Type B pancreatic cell (in vitro differentiated cells): ENCODE measurements at regions not wholly inside any gene's neighbourhood (a gene's known extent, or its start where the extent isn't known, plus 50 kb on each side); places are given as distances from the start of the nearest gene placed in this dataset.

Source experiments
- DNase-seq: peaks from one replicate; pipeline ENCODE4 v3.0.0; 2021; ENCODE audit warnings: mixed read lengths; ENCODE audit not compliant: unreplicated experiment; ENCODE audit errors: extremely low spot score
- H3K27ac Mint-ChIP-seq: 2 replicates; pipeline ENCODE4 v1.8.0; 2021; ENCODE audit warnings: mild to moderate bottlenecking, mixed read lengths
- H3K27me3 Mint-ChIP-seq: 2 replicates; pipeline ENCODE4 v1.8.0; 2021; ENCODE audit warnings: mixed read lengths
- H3K36me3 Mint-ChIP-seq: 2 replicates; pipeline ENCODE4 v1.8.0; 2021; ENCODE audit warnings: mixed read lengths
- H3K4me1 Mint-ChIP-seq: one replicate; pipeline ENCODE4 v1.8.0; 2021; ENCODE audit warnings: mixed read lengths; ENCODE audit not compliant: unreplicated experiment
- H3K4me3 Mint-ChIP-seq: 2 replicates; pipeline ENCODE4 v1.8.0; 2021; ENCODE audit warnings: mild to moderate bottlenecking, mixed read lengths
- H3K9me3 Mint-ChIP-seq: 2 replicates; pipeline ENCODE4 v1.8.0; 2021; ENCODE audit warnings: mixed read lengths
- TF ChIP-seq, protein P1 (sequence below): fragments of 200-600 bp; sonication (generic); conservative IDR thresholded peaks from 2 replicates; pipeline ENCODE4 v1.5.0; 2021; ENCODE audit warnings: antibody characterized with exemption, mild to moderate bottlenecking

DNA sequence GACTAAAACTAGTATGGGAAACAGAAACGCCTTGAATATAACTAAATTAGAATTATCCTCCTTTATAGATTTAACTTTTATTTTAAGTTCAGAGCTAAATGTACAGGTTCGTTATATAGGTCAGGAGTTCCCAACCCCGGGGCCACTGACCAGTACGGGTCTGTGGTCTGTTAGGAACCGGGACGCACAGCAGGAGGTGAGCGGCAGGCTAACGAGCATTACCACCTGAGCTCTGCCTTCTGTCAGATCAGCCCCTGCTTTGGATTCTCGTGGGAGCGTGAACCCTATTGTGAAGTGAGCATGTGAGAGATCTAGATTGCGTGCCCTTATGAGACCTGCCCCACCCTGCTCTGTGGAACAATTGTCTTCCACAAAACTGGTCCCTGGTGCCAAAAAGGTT lies 51.0 kb downstream of the FAT4 start:
- H3K4me3 Mint-ChIP-seq, result no peak overlapping the region
- no peaks in the 10 kb centered on the region for H3K9me3 Mint-ChIP-seq
- H3K36me3 Mint-ChIP-seq, result no peaks in the 10 kb centered on the region
- H3K4me1 Mint-ChIP-seq, result no peaks in the 10 kb centered on the region
- H3K27ac Mint-ChIP-seq, result no peak overlapping the region
- no peaks in the 10 kb centered on the region for H3K27me3 Mint-ChIP-seq
- TF ChIP-seq, protein P1, sequence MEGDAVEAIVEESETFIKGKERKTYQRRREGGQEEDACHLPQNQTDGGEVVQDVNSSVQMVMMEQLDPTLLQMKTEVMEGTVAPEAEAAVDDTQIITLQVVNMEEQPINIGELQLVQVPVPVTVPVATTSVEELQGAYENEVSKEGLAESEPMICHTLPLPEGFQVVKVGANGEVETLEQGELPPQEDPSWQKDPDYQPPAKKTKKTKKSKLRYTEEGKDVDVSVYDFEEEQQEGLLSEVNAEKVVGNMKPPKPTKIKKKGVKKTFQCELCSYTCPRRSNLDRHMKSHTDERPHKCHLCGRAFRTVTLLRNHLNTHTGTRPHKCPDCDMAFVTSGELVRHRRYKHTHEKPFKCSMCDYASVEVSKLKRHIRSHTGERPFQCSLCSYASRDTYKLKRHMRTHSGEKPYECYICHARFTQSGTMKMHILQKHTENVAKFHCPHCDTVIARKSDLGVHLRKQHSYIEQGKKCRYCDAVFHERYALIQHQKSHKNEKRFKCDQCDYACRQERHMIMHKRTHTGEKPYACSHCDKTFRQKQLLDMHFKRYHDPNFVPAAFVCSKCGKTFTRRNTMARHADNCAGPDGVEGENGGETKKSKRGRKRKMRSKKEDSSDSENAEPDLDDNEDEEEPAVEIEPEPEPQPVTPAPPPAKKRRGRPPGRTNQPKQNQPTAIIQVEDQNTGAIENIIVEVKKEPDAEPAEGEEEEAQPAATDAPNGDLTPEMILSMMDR, result no peak
- no peak for DNase-seq

DNA sequence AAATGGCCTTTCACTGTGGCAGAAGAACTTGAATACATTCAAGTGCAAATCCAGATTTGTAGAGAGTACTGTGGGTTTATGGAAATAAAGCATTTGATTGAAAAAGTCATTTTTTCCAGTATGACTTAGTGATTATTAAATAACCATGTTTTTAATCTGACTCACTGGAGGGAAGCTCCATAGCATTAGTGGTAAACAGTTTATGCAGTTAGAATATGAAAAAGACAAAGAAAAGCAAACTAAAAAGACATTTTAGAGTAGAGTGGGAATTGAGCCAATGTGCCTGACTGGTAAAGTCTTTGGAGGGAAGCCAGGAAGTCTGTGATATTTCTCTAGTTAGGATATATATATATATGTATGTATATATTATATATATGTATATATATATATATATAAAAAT lies 53.4 kb downstream of the FAT4 start:
- Mint-ChIP-seq H3K4me3 (no peak overlapping the region), H3K9me3 (no peaks in the 10 kb centered on the region), H3K27me3 (no peaks in the 10 kb centered on the region), H3K27ac (no peak overlapping the region), H3K4me1 (no peaks in the 10 kb centered on the region), H3K36me3 (no peaks in the 10 kb centered on the region)
- DNase-seq, result no peak
- TF ChIP-seq, protein P1, result no peak

DNA sequence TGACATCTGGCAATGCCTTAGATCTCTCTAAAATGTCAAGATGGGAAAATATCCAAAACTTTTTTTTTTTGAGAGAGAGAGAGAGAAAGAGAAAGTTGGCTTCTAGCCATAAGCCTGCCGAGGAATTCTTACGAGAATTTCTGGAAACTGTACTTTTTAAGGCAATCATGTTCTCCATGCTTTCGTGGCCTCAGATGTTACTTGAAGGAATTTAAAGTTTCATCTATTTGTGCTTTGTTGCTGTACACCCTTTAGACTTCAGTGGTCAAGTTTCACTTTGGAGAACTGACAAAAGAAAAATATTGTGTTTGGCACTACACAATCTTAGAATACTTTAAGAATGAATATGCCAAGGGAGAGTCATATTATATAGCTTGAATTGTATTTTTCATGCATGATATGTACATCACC lies 53.9 kb downstream of the FAT4 start:
- Mint-ChIP-seq H3K9me3 (no peaks in the 10 kb centered on the region), H3K36me3 (no peaks in the 10 kb centered on the region), H3K4me3 (no peak overlapping the region), H3K27ac (no peak overlapping the region), H3K4me1 (no peaks in the 10 kb centered on the region), H3K27me3 (no peaks in the 10 kb centered on the region)
- DNase-seq, result no peak
- TF ChIP-seq, protein P1, result no peak

DNA sequence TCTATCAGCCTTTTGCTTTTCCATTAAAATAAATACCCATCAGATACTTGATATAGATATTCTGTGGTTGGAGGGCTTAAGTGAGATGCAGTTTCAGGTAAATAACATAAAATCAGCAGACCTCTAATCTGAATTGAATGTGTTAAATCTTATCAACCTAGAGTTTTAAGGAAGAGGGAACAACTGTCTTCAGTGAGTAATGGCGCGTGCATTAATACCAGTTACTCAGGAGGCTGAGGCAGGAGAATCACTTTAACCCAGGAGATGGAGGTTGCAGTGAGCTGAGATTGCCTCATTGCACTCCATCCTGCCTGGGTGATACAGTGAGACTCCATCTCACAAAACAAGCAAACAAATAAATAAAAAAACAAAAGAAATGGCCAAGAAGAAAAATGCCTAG lies 54.3 kb downstream of the FAT4 start:
- H3K4me1 Mint-ChIP-seq, result no peaks in the 10 kb centered on the region
- H3K36me3 Mint-ChIP-seq, result no peaks in the 10 kb centered on the region
- no peak overlapping the region for H3K4me3 Mint-ChIP-seq
- DNase-seq, result no peak
- TF ChIP-seq, protein P1, result no peak
- H3K27ac Mint-ChIP-seq, result no peak overlapping the region
- no peaks in the 10 kb centered on the region for H3K27me3 Mint-ChIP-seq
- no peaks in the 10 kb centered on the region for H3K9me3 Mint-ChIP-seq

DNA sequence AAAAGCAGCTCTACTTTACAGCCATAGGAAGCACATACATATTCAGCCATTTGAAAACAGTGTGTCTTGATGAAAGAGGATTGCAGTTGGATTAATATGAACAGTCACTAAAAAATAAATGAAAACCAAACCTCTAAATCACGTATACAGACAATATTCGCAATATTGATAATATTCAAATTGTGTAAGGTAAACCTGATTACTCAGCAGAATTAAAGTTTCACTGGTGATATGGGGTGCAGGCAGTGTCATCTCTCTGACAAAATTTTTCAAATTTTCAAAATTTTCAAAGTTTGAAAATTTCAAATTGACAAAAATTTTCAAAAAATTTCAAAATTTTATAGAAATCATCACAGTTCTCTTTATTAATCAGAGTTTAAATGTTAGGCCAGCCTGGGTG lies 55.7 kb downstream of the FAT4 start:
- DNase-seq, result no peak
- Mint-ChIP-seq H3K4me1 (no peaks in the 10 kb centered on the region), H3K27ac (no peak overlapping the region), H3K36me3 (no peaks in the 10 kb centered on the region), H3K4me3 (no peak overlapping the region), H3K9me3 (no peaks in the 10 kb centered on the region), H3K27me3 (no peaks in the 10 kb centered on the region)
- TF ChIP-seq, protein P1, result no peak

DNA sequence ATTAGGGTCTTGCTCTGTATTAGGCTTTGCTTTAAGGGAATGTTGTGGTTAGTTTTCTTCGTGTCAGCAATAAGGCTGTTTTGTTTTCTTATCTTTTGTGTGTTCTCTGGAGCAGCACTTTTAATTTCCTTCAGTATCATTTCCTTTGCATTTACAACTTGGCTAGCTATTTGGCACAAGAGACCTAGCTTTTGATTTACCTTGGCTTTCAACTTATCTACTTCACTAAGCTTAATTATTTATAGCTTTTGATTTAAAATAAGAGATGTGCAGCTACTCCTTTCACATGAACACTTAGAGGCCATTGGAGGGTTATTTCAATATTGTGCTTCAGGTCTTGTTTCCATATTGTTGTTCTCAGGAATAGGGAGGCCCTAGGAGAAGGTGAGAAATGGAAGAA lies 68.2 kb downstream of the FAT4 start:
- Mint-ChIP-seq H3K36me3 (no peaks in the 10 kb centered on the region), H3K4me1 (no peaks in the 10 kb centered on the region), H3K27me3 (no peaks in the 10 kb centered on the region), H3K9me3 (no peaks in the 10 kb centered on the region), H3K27ac (no peak overlapping the region), H3K4me3 (no peak overlapping the region)
- no peak for DNase-seq
- TF ChIP-seq, protein P1, result no peak
